ENCODE measurements at regions not wholly inside any gene's neighbourhood (a gene's known extent, or its start where the extent isn't known, plus 50 kb on each side); places are given as distances from the start of the nearest gene placed in this dataset.

DNA sequence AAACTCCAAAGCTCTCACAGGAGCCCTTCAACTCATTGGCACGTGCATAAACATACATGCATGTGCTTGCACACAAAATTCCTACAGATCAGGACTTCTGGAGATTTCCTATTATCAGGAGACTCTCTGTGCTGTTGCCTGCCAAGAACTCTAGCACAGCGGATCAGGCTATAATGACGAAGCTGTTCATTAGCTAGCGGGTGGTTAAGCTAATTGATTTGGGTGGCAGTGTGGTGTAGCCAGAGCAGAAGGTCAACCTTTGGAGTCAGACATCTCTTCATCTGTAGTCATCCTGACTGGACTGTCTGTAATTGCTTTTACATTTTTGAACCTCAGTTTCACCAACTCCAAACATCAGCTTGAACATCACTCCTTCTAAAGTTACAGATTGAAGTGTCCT, 69.0 kb downstream of the KIF2B start:
- DNase-seq, result no peak

DNA sequence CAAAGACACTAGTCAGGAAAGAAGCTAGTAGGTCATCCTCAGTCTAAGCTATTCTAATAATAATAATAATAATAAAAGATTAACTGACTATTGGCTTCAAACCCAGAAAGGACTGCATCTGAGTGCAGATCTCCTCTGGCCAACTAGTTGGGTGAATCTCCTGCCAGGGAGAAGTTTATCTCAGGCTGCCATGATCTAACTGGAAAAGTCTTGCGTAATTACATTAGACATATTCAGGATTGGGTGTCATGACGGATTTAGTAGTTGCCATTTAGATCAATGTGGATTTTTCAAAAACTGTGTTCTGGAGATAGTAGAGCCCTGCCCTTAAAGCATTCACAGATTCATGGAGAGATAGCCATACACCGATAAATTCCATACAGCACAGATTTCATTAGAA, 69.5 kb downstream of the KIF2B start:
- DNase-seq, result no peak

DNA sequence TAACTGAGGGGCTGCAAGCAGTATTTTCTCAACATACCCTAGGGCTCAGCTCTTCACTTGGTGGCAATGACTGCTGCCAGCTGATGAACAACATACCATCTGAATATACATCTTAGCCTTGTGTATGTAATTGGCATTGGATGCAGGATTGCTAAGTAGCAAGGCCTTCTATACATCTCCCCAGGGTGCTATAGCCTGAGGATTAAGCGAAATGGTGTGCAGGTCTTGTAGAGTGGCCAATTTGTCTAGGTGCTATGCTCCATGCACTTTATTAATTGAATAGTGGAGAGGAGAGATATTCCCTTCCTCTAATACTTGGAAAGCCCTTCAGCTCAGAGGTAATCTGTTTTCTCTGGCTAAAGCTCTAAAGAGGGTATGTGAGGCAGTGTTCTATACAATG, 71.9 kb downstream of the KIF2B start:
- no peak for DNase-seq

DNA sequence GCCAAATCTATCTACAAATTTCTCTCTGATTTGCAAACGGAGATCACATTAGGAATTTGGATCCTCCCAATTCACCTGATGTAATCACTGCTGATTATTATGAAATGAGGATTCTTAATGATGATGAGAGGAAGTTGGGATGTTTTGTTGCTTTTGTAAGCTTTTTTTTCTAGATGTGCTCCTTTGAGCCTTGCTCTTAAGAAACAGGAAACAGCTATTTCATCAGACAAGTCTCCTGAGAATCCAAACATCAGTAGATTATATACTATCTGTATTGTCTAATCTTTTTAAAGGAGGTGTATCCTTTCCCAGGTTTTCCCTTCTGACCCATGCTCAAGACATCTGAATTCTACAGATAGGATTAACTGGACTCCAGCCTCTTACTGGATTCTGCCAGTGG, 73.3 kb downstream of the KIF2B start:
- DNase-seq, result no peak

DNA sequence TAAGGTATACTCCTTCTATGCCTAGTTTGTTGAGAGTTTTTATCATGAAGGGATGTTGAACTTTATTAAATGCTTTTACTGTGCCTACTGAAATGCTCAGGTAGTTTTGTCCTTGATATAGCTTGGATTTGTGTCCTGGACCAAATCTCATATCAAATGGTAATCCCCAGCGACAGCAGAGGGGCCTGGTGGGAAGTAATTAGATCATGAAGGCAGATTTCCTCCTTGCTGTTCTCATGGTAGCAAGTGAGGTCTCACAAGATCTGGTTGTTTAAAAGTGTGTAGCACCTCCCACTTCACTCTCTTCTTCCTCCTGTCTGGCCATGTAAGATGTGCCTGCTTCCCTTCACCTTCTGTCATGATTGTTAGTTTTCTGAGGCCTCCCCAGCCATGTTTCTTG, 78.2 kb downstream of the KIF2B start:
- DNase-seq, result no peak

DNA sequence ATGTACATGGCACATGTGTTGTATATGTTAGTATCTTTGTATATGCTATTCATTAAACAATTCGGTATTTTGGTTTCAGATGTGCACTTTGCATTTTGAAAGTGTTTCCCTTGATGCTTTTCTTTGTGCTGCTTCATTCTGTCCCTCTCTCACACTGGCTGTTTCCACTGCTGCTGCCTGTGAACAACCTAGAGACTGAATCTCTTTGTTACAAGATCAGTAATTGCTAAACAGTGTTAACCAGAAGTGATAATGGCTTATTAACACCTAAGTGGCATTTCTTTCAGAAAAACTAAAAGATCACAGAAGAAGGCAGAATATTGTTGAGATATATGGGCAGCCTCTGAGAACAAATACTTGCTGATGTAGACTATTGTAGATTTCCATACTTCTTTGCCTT, 84.7 kb downstream of the KIF2B start:
- no peak for DNase-seq

DNA sequence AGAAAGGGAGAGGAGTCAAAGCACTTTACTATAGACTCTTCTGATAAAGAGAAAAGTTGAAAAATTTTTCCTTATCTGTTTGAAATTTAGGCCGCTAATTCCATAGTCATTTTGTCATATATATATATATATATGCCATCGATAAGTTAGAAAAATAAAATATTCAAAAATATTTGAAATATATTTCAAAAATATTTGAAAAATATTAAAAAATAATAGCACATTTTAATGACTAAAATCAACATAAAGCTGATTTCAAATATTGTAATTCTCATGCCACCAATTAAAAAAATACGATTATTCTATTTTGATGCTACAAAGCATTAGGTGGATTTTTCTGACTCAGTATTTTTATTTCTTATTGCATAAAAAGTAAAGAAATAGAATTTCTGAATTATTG, 87.1 kb downstream of the KIF2B start:
- no peak for DNase-seq

DNA sequence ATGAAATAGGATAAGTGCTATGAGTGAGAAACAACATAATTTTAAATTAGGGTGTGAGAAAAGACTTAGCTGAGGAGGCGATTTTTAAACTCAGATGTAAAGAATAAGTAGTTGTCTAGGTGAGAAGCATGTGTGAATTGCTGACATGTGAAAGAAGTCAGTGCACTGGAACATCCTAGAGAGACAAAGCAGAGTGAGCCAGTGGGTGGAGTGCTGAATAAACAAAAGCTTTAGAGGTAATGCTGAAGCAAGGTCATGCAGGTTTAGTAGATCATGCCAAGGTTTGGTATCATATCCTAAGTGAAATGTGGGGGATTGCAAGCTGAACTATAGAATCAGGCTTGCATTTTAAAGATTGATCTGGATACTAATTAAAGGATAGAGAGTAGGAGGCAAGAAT, 89.4 kb downstream of the KIF2B start:
- peak; percentile 46 for DNase-seq

DNA sequence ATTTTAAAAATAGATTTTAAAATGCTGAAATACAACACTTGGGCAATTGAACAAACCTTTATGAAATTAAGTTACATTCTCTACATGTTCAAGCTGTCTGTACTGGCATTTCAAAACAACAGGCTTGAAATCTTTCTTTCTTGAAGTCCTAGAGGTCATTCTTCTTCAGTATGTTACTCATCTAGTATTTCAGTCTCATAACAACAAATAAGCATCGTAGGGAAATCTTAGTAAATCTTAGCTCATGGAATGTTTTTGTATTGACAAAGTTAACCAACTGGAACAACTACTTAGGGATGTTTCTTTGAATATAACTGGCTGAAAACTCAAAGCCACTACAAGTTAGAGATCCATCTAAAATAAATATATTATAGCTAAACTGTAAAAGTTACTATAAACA, 96.6 kb downstream of the KIF2B start:
- no peak for DNase-seq

DNA sequence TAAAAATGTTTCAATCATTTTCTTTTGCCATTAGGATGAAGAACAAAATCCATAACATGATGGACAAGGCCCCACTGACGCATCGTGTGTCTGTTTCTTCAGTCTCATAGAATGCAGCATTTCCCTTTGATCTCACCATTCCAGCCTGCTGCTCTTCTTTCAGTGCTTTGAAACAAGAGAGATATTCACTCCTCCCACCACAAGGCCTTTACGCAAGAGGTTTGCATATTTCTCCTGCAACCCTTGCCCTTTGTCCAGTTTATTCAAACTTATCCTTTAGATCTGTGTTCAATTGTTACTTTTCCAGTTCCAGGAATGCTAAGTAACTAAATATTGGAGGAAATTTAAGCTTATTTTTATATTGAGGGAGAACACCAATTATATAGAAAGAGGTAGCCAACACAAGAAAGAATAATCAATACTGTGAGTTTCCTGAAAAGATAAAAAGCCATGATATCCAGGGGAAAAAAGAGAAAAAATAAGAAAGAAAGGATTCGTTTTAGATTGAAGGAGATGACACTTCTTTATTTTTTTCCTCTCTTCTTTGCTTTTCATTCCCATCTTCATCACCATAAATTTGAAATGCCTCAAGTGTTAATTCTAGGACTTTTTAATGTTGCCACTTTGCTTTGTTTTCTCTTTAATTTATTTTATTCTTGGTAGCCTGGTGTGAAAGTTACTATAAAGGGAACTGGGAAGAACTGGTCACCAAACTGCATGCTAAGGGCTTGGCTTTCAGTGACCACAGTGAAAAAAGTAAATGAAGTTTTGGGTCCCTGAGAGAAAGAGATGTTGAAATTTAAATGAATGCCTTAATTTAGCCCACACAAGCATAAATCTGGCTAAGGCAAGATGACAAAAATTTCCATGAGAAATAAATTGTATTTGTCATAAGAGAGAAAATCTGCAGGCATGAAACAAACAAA, 102.1 kb downstream of the KIF2B start:
- no peak for DNase-seq

DNA sequence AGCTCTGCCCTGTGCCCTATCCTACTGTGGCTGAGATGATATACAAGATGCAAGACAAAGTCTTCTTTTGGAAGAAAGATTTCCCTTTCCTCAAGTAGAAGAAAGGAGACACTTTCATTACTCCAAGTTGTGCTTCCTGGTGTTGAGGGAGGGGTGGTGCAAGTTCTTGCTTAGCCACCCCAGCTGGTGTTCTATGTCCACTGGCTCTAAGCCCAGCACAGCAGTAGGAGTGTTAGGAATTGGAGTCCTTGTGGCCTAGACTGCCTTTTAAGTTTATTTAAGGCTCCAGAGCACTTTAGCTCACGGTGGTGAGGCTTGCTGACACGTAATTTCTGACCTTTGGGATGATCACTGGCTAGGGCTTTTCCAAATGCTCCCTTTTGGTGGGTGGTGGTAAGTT, 109.7 kb downstream of the KIF2B start:
- DNase-seq, result no peak

DNA sequence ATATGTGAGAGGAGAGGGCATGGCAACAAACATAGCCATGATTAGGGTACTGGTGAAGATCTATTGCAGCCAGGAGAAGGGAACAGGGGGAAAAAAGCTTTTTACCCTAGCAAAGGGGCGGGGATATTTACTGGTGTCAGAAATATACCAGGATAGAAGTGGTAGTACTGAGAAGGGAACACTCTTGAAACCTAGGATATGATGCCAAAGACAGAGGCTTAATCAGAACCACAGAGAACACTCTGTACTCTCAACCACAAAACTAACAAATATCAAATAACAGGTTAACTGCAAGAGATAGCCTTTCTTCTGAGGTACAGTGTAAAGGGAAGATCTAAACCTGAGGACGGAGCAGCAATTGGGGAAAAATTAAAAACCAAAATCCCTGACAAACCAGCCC, 112.2 kb downstream of the KIF2B start:
- DNase-seq, result no peak

DNA sequence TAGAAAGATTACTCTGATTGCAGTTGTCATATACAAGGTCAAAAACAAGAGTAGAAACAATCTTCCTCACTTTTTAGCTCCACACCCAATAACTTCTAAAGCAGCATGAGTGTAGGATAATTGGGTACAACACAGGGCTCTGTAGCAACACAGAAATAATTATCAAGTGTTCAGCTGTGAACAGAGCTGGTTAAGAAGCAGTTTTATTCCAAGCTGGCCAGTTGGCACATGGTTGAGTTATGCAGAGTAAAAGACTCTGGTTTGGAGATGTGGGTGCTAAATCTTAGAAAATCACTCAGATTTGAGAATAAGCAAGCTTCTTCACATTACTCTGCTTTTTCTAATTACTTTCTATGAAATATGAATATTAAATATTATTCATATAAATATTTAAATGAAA, 118.5 kb downstream of the KIF2B start:
- no peak for DNase-seq

DNA sequence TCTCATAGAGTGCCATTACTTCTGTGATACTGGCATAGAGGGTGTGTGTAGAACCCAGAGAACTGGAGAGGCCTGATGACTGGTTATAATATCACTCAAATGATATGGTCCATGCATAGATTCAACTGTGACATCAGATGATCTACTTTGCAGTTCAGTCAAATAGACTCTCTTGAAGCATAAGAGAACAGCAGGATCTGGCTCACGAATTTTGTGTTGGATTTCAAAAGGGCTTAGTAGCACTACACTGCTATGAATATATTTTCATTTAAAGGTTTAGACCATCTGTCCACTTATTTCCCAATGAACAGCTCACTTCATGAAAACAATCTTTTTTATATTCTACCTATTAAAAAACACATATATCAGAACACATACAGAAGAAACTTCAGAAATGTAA, 119.7 kb downstream of the KIF2B start:
- DNase-seq, result no peak

DNA sequence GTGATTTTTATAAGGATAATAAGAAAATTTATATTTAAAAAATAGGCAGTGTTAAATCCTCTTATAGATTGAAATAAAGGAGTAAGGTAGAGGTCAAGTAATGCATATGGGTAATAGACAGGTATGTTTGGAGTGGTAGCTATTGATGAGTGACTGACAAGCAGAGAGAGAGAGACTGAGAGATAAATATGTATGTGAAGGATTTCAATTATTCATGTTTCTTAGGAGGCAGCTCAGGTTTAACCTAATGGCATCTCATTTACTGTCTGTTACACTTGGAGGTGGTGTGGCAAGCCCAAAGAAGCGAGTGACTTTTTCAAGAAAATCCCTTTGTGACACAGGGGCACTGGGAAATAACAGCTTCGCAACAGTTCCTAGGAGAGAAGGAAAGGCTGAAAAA, 120.2 kb downstream of the KIF2B start:
- DNase-seq, result no peak

DNA sequence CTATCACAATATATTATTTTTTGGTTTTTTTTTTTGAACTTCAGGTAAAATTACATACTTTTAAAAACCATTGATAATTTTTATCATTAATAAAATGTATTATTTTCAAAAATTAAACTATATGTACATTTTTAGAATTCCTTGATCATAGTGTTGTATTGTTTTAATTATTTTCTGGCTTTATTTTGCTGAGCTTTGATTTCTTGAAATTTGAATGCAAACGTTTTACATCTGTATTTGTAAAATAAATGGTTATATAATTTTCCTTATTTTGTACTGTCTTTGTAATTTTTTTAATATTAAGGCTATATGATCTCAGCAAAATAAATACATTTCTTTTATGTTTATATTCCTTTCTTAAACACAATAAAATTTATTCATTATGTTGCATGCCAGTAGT, 125.6 kb downstream of the KIF2B start:
- DNase-seq, result no peak

DNA sequence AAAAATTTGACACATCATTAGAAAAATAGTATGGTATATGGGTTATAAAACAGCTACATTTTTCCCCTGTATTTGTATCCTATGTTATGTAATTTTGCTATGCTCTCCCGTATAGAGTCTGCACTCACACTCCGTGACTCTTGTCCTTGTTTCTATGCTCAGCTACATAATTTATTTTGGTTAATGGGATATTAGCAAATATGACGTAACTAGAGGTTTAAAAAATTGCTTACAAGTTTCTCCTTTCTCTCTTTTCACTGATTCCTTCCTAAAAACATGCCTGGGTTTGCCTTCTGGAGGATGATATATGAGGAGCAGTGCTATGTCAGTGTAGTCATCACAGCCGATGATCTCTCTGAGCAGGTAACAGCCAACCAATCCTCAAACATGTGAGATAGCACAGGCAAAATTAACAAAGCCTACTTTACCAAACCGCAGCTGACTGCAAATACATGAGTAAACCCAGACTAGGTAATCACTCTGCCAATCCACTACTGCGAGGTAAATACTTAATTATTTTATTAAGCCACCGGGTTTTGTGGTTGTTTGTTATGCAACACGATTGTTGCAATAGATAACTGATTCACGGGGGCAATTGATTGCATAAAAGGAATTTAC, 126.9 kb downstream of the KIF2B start:
- no peak for DNase-seq

DNA sequence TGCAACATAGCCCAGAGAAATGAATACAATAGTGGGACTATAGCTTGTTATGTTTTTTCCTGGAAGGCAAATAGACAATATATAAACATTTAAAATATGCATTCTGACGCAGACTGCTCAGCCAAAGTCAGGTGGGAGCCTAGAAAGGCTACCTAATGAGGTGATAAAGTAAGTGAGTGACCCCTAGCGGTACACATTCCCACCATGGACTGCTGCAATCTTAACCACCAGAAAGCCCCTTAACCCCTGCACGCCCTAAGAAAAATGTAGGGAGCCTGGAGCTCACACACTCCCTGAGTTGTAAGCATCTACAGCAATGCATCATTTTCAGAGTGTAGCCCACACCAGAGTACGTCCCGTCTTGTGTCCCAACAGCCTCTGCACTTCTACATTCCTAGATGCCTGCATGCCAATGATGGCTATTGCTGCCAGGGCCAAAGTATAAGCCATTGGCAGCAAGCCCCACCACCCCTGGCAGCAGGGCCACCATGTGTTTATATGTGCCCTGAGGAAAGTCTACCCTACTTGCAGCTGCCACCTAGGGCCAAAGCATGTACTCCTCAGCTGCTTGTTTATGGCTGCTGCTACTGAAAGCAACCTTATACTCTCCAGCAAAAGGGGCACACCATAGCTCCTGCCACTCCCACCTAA, 127.6 kb downstream of the KIF2B start:
- peak; percentile 1 for DNase-seq

DNA sequence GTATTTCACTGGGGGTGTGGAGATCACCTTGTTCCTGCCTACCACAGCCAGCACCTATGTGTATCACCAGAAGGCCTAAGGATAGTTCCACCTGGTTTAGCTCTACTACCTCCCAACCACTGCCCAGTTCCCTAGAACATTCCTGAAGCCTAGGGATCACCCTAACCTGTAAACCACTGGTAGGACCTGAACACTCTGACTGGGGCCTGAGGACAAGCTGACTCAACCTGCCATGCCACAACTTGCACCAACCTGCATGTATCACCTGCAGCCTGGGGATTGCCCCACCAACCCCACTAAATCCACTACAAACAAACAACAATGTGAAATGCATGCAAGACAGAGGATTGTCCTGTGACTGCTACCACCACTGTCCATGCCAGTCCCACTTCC, 128.1 kb downstream of the KIF2B start:
- DNase-seq, result no peak

DNA sequence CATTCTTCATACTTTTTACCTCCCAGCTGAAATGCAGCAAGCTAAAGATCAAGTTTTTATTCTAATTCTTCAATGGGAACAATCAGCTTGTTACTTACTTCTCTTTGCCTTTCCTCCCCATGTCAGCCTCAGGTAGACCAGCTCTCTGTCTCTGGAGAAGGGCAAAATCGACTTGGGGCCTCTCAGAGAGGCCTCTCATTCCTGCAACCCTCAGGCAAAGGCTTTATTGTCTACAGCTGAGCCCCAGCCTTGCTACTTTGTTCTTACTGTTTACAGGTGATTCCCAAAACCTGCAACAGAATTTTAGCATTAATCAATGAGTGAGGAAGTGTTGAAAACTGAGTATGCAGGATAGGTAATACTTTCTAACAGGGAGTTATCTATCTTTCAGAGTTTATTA, 148.6 kb downstream of the KIF2B start:
- no peak for DNase-seq

DNA sequence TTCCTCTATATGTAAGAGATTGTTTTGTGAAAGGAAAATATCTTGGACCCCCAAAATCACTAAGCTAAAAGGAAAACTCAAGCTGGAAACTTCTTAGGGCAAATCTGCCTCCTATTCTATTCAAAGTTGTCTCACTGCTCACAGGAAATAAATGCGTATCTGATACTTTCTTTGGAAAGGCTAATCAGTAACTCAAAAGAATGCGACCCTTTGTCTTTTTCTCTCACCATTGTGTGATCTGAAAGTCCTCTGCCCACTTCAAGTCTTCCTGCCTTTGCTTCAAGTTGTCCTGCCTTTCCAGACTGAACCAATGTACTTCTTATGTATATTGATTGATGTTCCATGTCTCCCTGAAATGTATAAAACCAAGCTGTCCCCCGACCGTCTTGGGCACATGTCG, 157.3 kb downstream of the KIF2B start:
- DNase-seq, result no peak

DNA sequence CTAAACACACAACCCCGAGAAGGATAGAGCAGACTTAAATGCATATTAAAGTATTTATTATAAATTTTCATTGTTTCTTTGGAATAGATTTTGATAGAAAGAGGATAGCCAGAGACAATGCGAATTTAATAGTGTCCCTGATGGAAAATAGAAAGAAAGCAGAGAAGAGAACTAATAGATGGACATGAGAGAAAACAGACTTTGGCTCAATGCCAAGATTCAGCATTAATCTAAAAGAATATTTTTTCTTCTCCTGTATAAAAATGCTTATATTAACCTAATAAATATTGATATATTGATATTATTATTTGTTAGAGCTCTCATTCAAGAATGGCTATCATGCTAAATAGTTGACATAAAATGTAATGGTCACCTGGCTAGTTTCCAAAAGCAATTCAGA, 173.4 kb downstream of the KIF2B start:
- DNase-seq, result no peak

DNA sequence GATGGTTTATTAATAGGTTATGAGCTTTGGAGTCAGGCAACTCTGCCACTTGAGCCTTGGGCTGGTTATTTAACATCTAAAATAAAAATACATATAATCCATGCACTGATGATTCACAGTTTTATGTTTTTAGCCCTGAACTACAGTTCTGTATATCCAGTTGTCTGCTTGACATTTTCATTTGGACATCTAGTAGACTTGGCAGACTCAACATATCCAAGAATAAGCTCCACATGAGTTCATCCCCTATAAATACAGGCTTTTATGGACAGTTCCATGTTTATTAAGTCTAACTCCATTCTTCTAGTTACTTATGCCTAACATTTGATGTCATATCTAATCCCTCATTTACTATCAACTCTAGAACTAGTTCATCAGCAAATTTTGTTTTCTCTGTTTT, 174.2 kb downstream of the KIF2B start:
- DNase-seq, result no peak

DNA sequence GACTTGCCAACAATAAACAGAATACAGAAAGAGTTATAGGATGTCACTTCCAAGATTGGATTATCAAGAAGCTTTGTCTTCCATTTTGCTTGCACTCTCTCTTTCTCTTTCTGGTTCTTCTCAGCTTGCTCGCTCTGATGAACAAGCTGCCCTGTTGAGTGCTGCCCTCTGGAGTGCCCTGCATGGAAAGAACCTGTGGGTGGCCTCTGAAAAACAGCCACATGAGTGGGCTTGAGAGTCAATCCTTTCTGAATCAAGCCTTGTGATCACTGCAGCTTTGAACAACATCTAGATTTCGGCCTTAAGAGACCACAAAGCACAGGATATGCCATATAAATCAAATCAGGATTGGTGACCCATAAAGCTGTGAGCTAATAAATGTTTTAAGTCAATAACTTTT, 185.1 kb downstream of the KIF2B start:
- peak; percentile 8 for DNase-seq
